CD4-positive, CD25-positive, alpha-beta regulatory T cell (primary cell): ENCODE measurements at regions not wholly inside any gene's neighbourhood (a gene's known extent, or its start where the extent isn't known, plus 50 kb on each side); places are given as distances from the start of the nearest gene placed in this dataset.
"Not testable (repeated sequence)": the region's sequence is repeated elsewhere in the genome, so short reads cannot be mapped to it uniquely, and the experiment has no call there.

Experiments used
- ATAC-seq, 2 donors: fragments of 150-1000 bp; cut with Tn5 transposase; one replicate each; pipeline ENCODE4 v1.10.0; 2021; ENCODE audit warnings: low read depth in 2 of 2, moderate number of reproducible peaks in 2 of 2, moderate library complexity in 1 of 2
- DNase-seq, 3 donors: peaks; one replicate each; pipeline versions ENCODE4 v3.0.0 to v3.0.0-alpha.2; 2012 to 2022; ENCODE audit warnings: mixed read lengths in 1 of 3
- H3K27ac ChIP-seq: one replicate; pipeline ENCODE4 v1.7.0; 2013; ENCODE audit warnings: mild to moderate bottlenecking, low read length; ENCODE audit not compliant: insufficient read depth, poor library complexity, severe bottlenecking
- H3K27me3 ChIP-seq: one replicate; pipeline ENCODE4 v1.7.0; 2013; ENCODE audit warnings: low read length; ENCODE audit not compliant: control insufficient read depth, insufficient read depth
- H3K36me3 ChIP-seq: one replicate; pipeline ENCODE4 v1.7.0; 2013; ENCODE audit warnings: mild to moderate bottlenecking, low read length, moderate library complexity; ENCODE audit not compliant: control insufficient read depth, insufficient read depth
- H3K4me1 ChIP-seq: 2 replicates; pipeline ENCODE4 v1.7.0; 2013; ENCODE audit warnings: mild to moderate bottlenecking, low read length; ENCODE audit not compliant: insufficient read depth, control insufficient read depth, poor library complexity, severe bottlenecking
- H3K4me3 ChIP-seq: one replicate; pipeline ENCODE4 v1.7.0; 2013; ENCODE audit warnings: low read depth, mild to moderate bottlenecking, low read length, moderate library complexity
- H3K9me3 ChIP-seq, 2 experiments: 1 replicate in 1 of 2; 2 replicates in 1 of 2; pipeline ENCODE4 v1.7.0; 2013; ENCODE audit warnings: low read length in 2 of 2, mild to moderate bottlenecking in 1 of 2, moderate library complexity in 1 of 2; ENCODE audit not compliant: control insufficient read depth in 2 of 2
- H3K27ac Mint-ChIP-seq, 3 donors: one replicate each; pipeline ENCODE4 v1.8.0; 2020 to 2022; ENCODE audit warnings: mild to moderate bottlenecking in 3 of 3, mixed read lengths in 3 of 3, moderate library complexity in 2 of 3
- H3K27me3 Mint-ChIP-seq: one replicate; pipeline ENCODE4 v1.8.0; 2022; ENCODE audit warnings: mild to moderate bottlenecking, mixed read lengths
- H3K36me3 Mint-ChIP-seq: one replicate; pipeline ENCODE4 v1.8.0; 2020; ENCODE audit warnings: mixed read lengths
- H3K4me1 Mint-ChIP-seq, 4 donors: one replicate each; pipeline ENCODE4 v1.8.0; 2020 to 2022; ENCODE audit warnings: mixed read lengths in 4 of 4, mild to moderate bottlenecking in 1 of 4
- H3K4me3 Mint-ChIP-seq, 4 donors: one replicate each; pipeline ENCODE4 v1.8.0; 2020 to 2022; ENCODE audit warnings: mild to moderate bottlenecking in 4 of 4, mixed read lengths in 4 of 4, moderate library complexity in 3 of 4
- H3K9me3 Mint-ChIP-seq, 7 donors: one replicate each; pipeline ENCODE4 v1.8.0; 2020 to 2022; ENCODE audit warnings: mixed read lengths in 7 of 7, mild to moderate bottlenecking in 3 of 7, moderate library complexity in 2 of 7

- H3K4me3 Mint-ChIP-seq: no peak overlapping the region
- H3K9me3 Mint-ChIP-seq: peaks cover 0 to 4% (median 1%) of the 10 kb centered on the region in 7 donors
- no peak overlapping the region for H3K27ac ChIP-seq
- no peak overlapping the region for H3K4me3 ChIP-seq
- H3K27ac Mint-ChIP-seq: no peak overlapping the region
- ATAC-seq (no peak), DNase-seq (no peak)
- H3K4me1 Mint-ChIP-seq: no peaks in the 10 kb centered on the region
- H3K27me3 ChIP-seq: peaks cover 6% of the 10 kb centered on the region
- peaks cover 15% of the 10 kb centered on the region for H3K27me3 Mint-ChIP-seq
- no peaks in the 10 kb centered on the region for H3K4me1 ChIP-seq
- H3K9me3 ChIP-seq: no peaks in the 10 kb centered on the region
- no peaks in the 10 kb centered on the region for H3K36me3 ChIP-seq
- H3K36me3 Mint-ChIP-seq: no peaks in the 10 kb centered on the region
These were observed 65.9 kb upstream of the PRKG1 start for GRCh38 chr10:51008346-51008745.

- H3K4me3 Mint-ChIP-seq: no peak overlapping the region
- no peak overlapping the region for H3K4me3 ChIP-seq
- H3K9me3 Mint-ChIP-seq: peaks cover 0 to 4% (median 1%) of the 10 kb centered on the region in 7 donors
- DNase-seq: peak in 2 of 3 donors; percentile 4 to 35
- H3K36me3 Mint-ChIP-seq: no peaks in the 10 kb centered on the region
- H3K27ac ChIP-seq: no peak overlapping the region
- ATAC-seq: no peak
- H3K9me3 ChIP-seq: no peaks in the 10 kb centered on the region
- no peak overlapping the region for H3K27ac Mint-ChIP-seq
- no peaks in the 10 kb centered on the region for H3K4me1 ChIP-seq
- H3K4me1 Mint-ChIP-seq: no peaks in the 10 kb centered on the region
- peaks cover 19% of the 10 kb centered on the region for H3K27me3 Mint-ChIP-seq
- H3K27me3 ChIP-seq: peaks cover 6% of the 10 kb centered on the region
- H3K36me3 ChIP-seq: no peaks in the 10 kb centered on the region
These were observed 63.3 kb upstream of the PRKG1 start for GRCh38 chr10:51010977-51011376.

GRCh38 chr10:51012073-51012472 is 62.2 kb upstream of the PRKG1 start:
- Histone ChIP-seq H3K4me1 (no peaks in the 10 kb centered on the region), H3K27me3 (peaks cover 6% of the 10 kb centered on the region), H3K27ac (no peak overlapping the region), H3K4me3 (no peak overlapping the region), H3K9me3 (no peaks in the 10 kb centered on the region), H3K36me3 (no peaks in the 10 kb centered on the region)
- Mint-ChIP-seq H3K4me1 (no peaks in the 10 kb centered on the region), H3K36me3 (no peaks in the 10 kb centered on the region), H3K9me3 (peaks cover 0 to 4% (median 1%) of the 10 kb centered on the region in 7 donors), H3K27me3 (peaks cover 18% of the 10 kb centered on the region), H3K27ac (no peak overlapping the region), H3K4me3 (no peak overlapping the region)
- DNase-seq: no peak
- no peak for ATAC-seq

- Histone ChIP-seq H3K4me1 (no peaks in the 10 kb centered on the region), H3K36me3 (no peaks in the 10 kb centered on the region), H3K9me3 (no peaks in the 10 kb centered on the region), H3K27ac (no peak overlapping the region), H3K4me3 (no peak overlapping the region), H3K27me3 (peaks cover under 1% of the 10 kb centered on the region)
- Mint-ChIP-seq H3K4me3 (no peak overlapping the region), H3K36me3 (no peaks in the 10 kb centered on the region), H3K9me3 (peaks cover 0 to 4% (median 0%) of the 10 kb centered on the region in 7 donors), H3K27ac (no peak overlapping the region), H3K4me1 (no peaks in the 10 kb centered on the region), H3K27me3 (peaks cover 19% of the 10 kb centered on the region)
- no peak for DNase-seq
- ATAC-seq: no peak
These were observed 59.5 kb upstream of the PRKG1 start for GRCh38 chr10:51014680-51015389.

GRCh38 chr10:51015390-51015754 is 58.9 kb upstream of the PRKG1 start:
- H3K4me1 ChIP-seq, ATAC-seq, H3K4me3 Mint-ChIP-seq, DNase-seq, H3K27me3 ChIP-seq, H3K27ac Mint-ChIP-seq, H3K36me3 Mint-ChIP-seq, H3K36me3 ChIP-seq, H3K4me1 Mint-ChIP-seq, H3K4me3 ChIP-seq, H3K27ac ChIP-seq, H3K9me3 Mint-ChIP-seq, H3K9me3 ChIP-seq: not testable (repeated sequence)
- peaks cover 19% of the 10 kb centered on the region for H3K27me3 Mint-ChIP-seq

GRCh38 chr10:51020200-51020599 is 54.1 kb upstream of the PRKG1 start:
- no peak overlapping the region for H3K27ac Mint-ChIP-seq
- H3K4me3 ChIP-seq: no peak overlapping the region
- no peaks in the 10 kb centered on the region for H3K36me3 Mint-ChIP-seq
- H3K27me3 Mint-ChIP-seq: peaks cover 4% of the 10 kb centered on the region
- no peak overlapping the region for H3K4me3 Mint-ChIP-seq
- H3K4me1 ChIP-seq: no peaks in the 10 kb centered on the region
- DNase-seq (no peak), ATAC-seq (no peak)
- no peak overlapping the region for H3K27ac ChIP-seq
- H3K4me1 Mint-ChIP-seq: no peaks in the 10 kb centered on the region
- H3K9me3 ChIP-seq: no peaks in the 10 kb centered on the region
- no peaks in the 10 kb centered on the region for H3K36me3 ChIP-seq
- no peaks in the 10 kb centered on the region for H3K9me3 Mint-ChIP-seq
- H3K27me3 ChIP-seq: no peaks in the 10 kb centered on the region

GRCh38 chr10:51022933-51023585 is 51.2 kb upstream of the PRKG1 start:
- no peaks in the 10 kb centered on the region for H3K9me3 Mint-ChIP-seq
- H3K27me3 Mint-ChIP-seq: peaks cover 4% of the 10 kb centered on the region
- DNase-seq (no peak), ATAC-seq (no peak)
- Histone ChIP-seq H3K4me1 (no peaks in the 10 kb centered on the region), H3K9me3 (no peaks in the 10 kb centered on the region), H3K36me3 (no peaks in the 10 kb centered on the region), H3K27me3 (no peaks in the 10 kb centered on the region), H3K4me3 (no peak overlapping the region), H3K27ac (no peak overlapping the region)
- H3K4me3 Mint-ChIP-seq: no peak overlapping the region
- no peaks in the 10 kb centered on the region for H3K4me1 Mint-ChIP-seq
- H3K27ac Mint-ChIP-seq: no peak overlapping the region
- H3K36me3 Mint-ChIP-seq: no peaks in the 10 kb centered on the region

- ATAC-seq: no peak
- DNase-seq: no peak
- H3K36me3 Mint-ChIP-seq: no peaks in the 10 kb centered on the region
- no peak overlapping the region for H3K27ac ChIP-seq
- no peaks in the 10 kb centered on the region for H3K36me3 ChIP-seq
- H3K4me3 ChIP-seq: no peak overlapping the region
- peaks cover 4% of the 10 kb centered on the region for H3K27me3 Mint-ChIP-seq
- no peaks in the 10 kb centered on the region for H3K4me1 Mint-ChIP-seq
- no peaks in the 10 kb centered on the region for H3K9me3 ChIP-seq
- no peaks in the 10 kb centered on the region for H3K9me3 Mint-ChIP-seq
- no peak overlapping the region for H3K4me3 Mint-ChIP-seq
- H3K4me1 ChIP-seq: no peaks in the 10 kb centered on the region
- no peaks in the 10 kb centered on the region for H3K27me3 ChIP-seq
- no peak overlapping the region for H3K27ac Mint-ChIP-seq
These were observed 50.7 kb upstream of the PRKG1 start for GRCh38 chr10:51023636-51024035.
